ENCODE measurements at regions not wholly inside any gene's neighbourhood (a gene's known extent, or its start where the extent isn't known, plus 50 kb on each side); places are given as distances from the start of the nearest gene placed in this dataset.

GRCh38 chr13:81247711-81248110 lies 906.8 kb upstream of the SPRY2 start:
- TF ChIP-seq REST (IDR thresholded peaks at IDR 0.05) (no peak), HDAC2 (IDR thresholded peaks at IDR 0.05) (no peak), KDM1A (IDR thresholded peaks at IDR 0.05; ENCODE audit: low read depth) (no peak), POLR2A (IDR thresholded peaks at IDR 0.05; ENCODE audit: low read length) (no peak), ESRRA (IDR thresholded peaks at IDR 0.05; ENCODE audit: borderline replicate concordance, low read length) (no peak), EHMT2 (IDR thresholded peaks at IDR 0.05; ENCODE audit: low read depth) (no peak), CHD2 (IDR thresholded peaks at IDR 0.05; ENCODE audit: low read length, partially characterized antibody) (no peak), RAD21 (conservative IDR thresholded peaks at IDR 0.05 in 1 of 2, IDR thresholded peaks at IDR 0.05 in 1 of 2) (no peak)
- TF ChIP-seq, protein P1, sequence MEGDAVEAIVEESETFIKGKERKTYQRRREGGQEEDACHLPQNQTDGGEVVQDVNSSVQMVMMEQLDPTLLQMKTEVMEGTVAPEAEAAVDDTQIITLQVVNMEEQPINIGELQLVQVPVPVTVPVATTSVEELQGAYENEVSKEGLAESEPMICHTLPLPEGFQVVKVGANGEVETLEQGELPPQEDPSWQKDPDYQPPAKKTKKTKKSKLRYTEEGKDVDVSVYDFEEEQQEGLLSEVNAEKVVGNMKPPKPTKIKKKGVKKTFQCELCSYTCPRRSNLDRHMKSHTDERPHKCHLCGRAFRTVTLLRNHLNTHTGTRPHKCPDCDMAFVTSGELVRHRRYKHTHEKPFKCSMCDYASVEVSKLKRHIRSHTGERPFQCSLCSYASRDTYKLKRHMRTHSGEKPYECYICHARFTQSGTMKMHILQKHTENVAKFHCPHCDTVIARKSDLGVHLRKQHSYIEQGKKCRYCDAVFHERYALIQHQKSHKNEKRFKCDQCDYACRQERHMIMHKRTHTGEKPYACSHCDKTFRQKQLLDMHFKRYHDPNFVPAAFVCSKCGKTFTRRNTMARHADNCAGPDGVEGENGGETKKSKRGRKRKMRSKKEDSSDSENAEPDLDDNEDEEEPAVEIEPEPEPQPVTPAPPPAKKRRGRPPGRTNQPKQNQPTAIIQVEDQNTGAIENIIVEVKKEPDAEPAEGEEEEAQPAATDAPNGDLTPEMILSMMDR (IDR thresholded peaks at IDR 0.05): no peak

All from A549 (cell line).